Central memory CD8-positive, alpha-beta T cell (primary cell): ENCODE measurements at regions not wholly inside any gene's neighbourhood (a gene's known extent, or its start where the extent isn't known, plus 50 kb on each side); places are given as distances from the start of the nearest gene placed in this dataset.

ENCODE experiments used
- ATAC-seq: fragments of 150-1000 bp; cut with Tn5 transposase; replicated peaks from 2 replicates; pipeline ENCODE4 v1.10.0; 2022; ENCODE audit warnings: mild to moderate bottlenecking, moderate FRiP score, moderate number of reproducible peaks; ENCODE audit not compliant: poor library complexity, severe bottlenecking; ENCODE audit errors: extremely low read depth
- DNase-seq, 2 donors: peaks; one replicate each; pipeline ENCODE4 v3.0.0; 2021; ENCODE audit warnings: low spot score in 2 of 2
- H3K27ac Mint-ChIP-seq: one replicate; pipeline ENCODE4 v1.8.0; 2022; ENCODE audit warnings: low read depth, mild to moderate bottlenecking, moderate library complexity, mixed read lengths
- H3K27me3 Mint-ChIP-seq: one replicate; pipeline ENCODE4 v1.8.0; 2022; ENCODE audit warnings: mixed read lengths
- H3K36me3 Mint-ChIP-seq: one replicate; pipeline ENCODE4 v1.8.0; 2022; ENCODE audit warnings: mild to moderate bottlenecking, moderate library complexity, mixed read lengths; ENCODE audit not compliant: insufficient read depth
- H3K4me1 Mint-ChIP-seq: one replicate; pipeline ENCODE4 v1.8.0; 2022; ENCODE audit warnings: mixed read lengths
- H3K4me3 Mint-ChIP-seq: one replicate; pipeline ENCODE4 v1.8.0; 2022; ENCODE audit warnings: mild to moderate bottlenecking, moderate library complexity, mixed read lengths
- H3K9me3 Mint-ChIP-seq: one replicate; pipeline ENCODE4 v1.8.0; 2022; ENCODE audit warnings: mixed read lengths

DNA sequence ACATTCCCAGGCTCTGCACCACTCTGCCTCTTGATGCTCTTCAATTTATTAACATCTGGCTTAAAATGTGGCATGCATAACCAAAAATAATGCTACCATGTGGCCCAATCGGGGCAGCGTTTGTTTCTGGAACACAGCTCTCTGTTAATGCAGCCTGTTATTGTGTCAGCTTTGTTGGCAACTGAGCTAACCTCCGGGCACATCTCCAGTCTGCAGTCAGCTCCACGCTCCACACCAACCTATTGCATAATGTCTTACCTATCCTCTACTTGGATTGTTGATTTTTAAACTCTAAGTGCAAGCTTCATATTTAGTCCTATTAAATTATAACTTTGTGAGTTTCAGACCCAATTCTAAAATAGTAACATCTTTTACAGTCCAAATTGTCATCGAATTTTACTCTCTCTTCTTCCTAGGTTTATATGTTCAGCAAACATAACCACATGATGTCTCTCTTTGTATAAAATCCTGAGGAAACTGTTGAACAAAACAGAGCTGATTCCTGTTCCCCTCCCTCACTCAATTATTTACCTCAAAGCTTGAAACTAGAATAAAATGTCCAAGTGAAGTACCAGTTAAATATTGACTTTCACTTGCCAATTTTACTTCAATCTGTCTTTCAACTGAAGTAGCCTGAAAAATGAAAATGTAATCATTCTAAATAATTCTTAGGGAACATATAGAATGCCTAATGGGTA lies 92.2 kb upstream of the RAPGEF2 start:
- Mint-ChIP-seq H3K27ac (no peak overlapping the region), H3K27me3 (peaks cover 24% of the 10 kb centered on the region), H3K9me3 (no peaks in the 10 kb centered on the region), H3K4me1 (no peaks in the 10 kb centered on the region), H3K36me3 (no peaks in the 10 kb centered on the region), H3K4me3 (no peak overlapping the region)
- no peak for ATAC-seq
- DNase-seq = no peak

DNA sequence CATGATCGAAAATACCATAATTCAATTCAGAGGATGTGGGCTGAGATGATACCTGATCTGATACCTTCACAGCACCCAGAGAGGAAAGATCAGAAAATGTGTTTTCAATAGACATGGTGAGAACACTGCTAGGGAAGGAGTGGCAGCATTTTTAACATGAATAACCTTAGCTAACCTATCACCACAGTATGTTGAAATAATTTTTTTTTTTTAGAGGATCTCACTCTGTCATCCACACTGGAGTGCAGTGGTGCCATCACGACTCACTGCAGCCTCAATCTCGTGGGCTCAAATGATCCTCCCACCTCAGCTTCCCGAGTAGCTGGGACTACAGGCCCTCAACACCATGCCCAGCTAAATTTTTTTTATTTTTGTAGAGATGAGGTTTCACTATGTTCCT lies 90.5 kb upstream of the RAPGEF2 start:
- Mint-ChIP-seq H3K27me3 (peaks cover 18% of the 10 kb centered on the region), H3K27ac (no peak overlapping the region), H3K36me3 (no peaks in the 10 kb centered on the region), H3K9me3 (no peaks in the 10 kb centered on the region), H3K4me1 (no peaks in the 10 kb centered on the region), H3K4me3 (no peak overlapping the region)
- ATAC-seq = no peak
- DNase-seq = no peak

DNA sequence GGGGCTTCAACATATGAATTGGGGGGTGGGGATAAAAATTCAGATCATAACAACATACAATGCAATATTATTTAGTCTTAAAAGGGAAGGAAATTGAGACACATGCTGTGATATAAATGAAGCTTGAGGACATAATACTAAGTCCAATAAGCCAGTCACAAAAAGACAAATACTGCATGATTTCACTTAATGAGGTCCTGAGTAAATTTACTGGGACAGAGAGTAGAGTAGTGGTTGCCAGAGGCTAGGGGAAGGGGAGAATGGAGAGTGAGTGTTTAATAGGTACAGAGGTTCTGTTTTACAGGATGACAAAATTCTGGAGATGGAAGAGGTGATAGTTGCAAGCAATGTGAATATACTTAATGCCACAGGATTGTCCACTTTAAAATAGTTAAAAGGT lies 89.2 kb upstream of the RAPGEF2 start:
- no peaks in the 10 kb centered on the region for H3K36me3 Mint-ChIP-seq
- H3K9me3 Mint-ChIP-seq = no peaks in the 10 kb centered on the region
- H3K27me3 Mint-ChIP-seq = peaks cover 9% of the 10 kb centered on the region
- no peak overlapping the region for H3K27ac Mint-ChIP-seq
- no peaks in the 10 kb centered on the region for H3K4me1 Mint-ChIP-seq
- ATAC-seq = no peak
- H3K4me3 Mint-ChIP-seq = no peak overlapping the region
- DNase-seq = no peak

DNA sequence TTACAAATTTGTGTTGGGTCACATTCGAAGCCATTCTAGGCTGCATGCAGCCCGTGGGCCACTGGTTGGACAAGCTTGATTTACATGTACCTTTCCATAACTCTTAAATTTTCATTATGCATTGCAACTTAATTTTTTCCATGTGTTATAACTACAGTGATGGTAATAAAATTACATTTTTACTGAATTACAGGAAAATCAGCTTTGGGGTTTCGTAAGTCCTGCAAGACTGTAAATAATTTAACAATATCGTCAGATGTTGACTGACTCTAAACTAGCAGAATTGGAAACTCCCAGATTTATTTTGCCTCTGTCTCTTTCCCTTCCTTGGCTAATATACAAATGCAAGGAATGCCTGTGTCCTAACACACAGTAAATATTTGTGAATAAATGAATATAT lies 88.0 kb upstream of the RAPGEF2 start:
- no peak for ATAC-seq
- Mint-ChIP-seq H3K4me3 (no peak overlapping the region), H3K4me1 (no peaks in the 10 kb centered on the region), H3K27me3 (peaks cover 9% of the 10 kb centered on the region), H3K27ac (no peak overlapping the region), H3K36me3 (no peaks in the 10 kb centered on the region), H3K9me3 (no peaks in the 10 kb centered on the region)
- DNase-seq = no peak

DNA sequence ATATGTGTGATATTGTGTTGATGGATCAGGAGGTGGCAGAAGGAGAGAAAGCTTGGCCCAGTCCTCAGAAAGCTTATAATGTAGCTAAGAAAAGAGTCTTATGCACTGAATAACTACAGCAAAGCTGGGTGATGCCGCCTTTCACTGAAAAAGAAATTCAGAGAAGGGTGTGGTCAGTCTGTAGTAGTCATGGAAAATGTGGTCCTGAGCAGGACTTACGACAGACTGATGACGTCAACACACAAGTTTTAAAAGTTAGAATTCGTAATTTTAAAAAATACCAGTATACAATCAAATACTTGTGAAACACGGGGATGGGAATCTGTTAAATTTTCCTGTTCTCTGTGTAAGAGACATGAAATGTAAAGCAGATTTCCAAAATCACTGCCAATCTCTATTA lies 87.0 kb upstream of the RAPGEF2 start:
- Mint-ChIP-seq H3K27ac (no peak overlapping the region), H3K36me3 (no peaks in the 10 kb centered on the region), H3K9me3 (no peaks in the 10 kb centered on the region), H3K4me1 (no peaks in the 10 kb centered on the region), H3K4me3 (no peak overlapping the region), H3K27me3 (peaks cover 3% of the 10 kb centered on the region)
- no peak for DNase-seq
- no peak for ATAC-seq

DNA sequence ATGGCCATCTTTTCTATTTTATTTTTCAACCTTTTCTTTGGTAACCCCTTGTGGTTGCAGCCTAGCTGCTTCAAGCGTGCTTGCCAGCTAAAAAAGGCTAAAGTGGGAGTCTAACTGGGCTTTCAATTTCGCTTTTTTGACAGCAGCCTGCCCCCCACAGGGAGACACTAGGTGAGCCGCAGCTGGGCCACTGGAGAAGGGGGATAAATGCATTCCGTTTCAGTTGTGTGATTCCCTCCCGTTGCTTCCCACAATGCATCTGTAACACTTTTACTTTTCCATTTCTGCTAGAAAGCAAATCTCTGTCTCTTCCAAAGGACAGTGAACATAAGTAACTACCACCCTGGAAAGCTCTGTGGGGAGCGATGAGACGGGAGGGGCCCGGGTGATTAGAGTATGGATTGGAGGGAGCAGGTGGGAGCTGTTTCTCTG lies 86.3 kb upstream of the RAPGEF2 start:
- no peak for DNase-seq

DNA sequence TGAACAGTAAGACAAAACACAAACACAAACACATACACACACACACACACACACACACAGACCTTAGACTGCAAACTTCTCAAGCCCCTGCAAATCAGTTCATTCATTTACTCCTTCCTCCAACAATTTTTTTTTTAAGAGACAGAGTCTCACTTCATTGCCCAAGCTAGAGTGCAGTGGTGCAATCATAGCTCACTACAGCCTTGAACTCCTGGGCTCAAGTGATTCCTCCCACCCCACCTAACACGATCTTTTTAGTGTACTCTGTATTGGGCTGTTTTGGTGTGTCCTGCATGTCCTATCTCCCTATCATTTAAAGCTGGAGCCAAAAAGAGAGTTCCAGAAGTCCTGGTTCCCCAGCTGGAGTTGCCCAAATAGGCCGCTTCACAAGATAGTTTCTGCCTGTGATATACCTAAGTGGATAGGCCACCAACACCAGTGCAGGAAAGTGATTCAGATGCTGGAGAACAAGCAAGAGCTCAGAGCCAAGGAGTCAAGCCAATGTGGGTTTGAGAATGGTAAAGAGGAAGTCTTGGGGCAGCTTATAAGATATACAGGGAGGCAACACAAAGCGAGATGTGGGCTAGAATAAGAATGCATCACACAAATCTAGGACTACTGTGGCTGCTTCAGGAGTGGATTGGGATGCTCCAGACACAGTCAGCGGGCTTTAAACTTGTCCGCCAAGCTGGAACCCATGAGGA lies 85.4 kb upstream of the RAPGEF2 start:
- H3K27me3 Mint-ChIP-seq = no peaks in the 10 kb centered on the region
- DNase-seq (no peak), ATAC-seq (no peak)
- no peaks in the 10 kb centered on the region for H3K36me3 Mint-ChIP-seq
- no peaks in the 10 kb centered on the region for H3K4me1 Mint-ChIP-seq
- no peaks in the 10 kb centered on the region for H3K9me3 Mint-ChIP-seq
- H3K27ac Mint-ChIP-seq = no peak overlapping the region
- H3K4me3 Mint-ChIP-seq = no peak overlapping the region

More for the DNA sequence above, 86.3 kb upstream of the RAPGEF2 start:
- Mint-ChIP-seq H3K27ac (no peak overlapping the region), H3K36me3 (no peaks in the 10 kb centered on the region), H3K4me3 (no peak overlapping the region), H3K9me3 (no peaks in the 10 kb centered on the region), H3K4me1 (no peaks in the 10 kb centered on the region), H3K27me3 (no peaks in the 10 kb centered on the region)
- no peak for ATAC-seq

DNA sequence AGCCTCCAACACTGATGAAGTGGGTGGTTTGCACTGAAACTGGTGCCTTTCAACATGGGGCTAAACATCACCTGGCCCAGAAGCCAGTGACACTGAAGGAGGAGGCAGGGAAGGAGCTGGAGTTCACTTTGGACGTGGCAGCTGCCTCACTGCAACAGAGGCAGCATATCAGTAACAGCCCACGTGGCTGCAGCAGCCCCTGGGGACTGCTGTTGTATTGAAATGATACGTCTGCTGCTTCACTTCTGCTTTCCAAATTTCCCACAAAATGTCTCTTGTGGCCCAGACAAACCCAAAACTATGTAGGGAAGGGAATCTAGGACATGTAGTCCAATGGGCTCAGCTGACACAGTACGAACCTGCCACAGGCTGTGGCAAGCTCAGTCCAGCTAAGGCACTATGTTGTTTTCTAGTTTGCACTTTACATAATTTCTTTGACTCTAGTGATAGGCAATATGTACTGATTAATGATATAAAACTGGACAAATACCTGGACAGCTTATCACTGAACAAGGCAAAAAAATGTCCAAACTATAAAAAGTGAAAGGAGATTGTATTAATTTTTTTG lies 84.7 kb upstream of the RAPGEF2 start:
- ATAC-seq = no peak

DNA sequence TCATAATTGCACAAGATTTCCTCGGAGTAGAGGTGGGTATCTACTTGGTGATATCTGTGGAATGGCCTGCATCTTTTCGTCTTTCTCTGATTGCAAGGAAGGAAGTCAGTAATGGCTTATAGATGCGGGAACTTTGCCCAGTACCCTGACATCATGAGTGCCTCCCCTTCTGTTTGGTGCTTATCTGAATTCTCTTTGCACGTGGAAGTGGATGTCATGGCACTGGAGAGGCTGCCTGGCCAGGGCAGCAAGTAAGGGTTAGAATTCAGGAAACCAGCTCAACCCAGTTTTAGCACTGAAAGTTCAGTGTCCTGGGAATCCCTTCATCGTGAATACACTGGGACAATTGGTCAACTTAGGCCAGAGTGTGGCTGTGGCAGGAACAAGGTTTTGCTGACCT lies 83.5 kb upstream of the RAPGEF2 start:
- H3K27ac Mint-ChIP-seq = no peak overlapping the region
- no peak for DNase-seq
- H3K9me3 Mint-ChIP-seq = no peaks in the 10 kb centered on the region
- H3K4me1 Mint-ChIP-seq = no peaks in the 10 kb centered on the region
- H3K4me3 Mint-ChIP-seq = no peak overlapping the region
- H3K36me3 Mint-ChIP-seq = no peaks in the 10 kb centered on the region
- no peak for ATAC-seq
- no peaks in the 10 kb centered on the region for H3K27me3 Mint-ChIP-seq

More for the DNA sequence above, 84.7 kb upstream of the RAPGEF2 start:
- H3K4me1 Mint-ChIP-seq = no peaks in the 10 kb centered on the region
- H3K9me3 Mint-ChIP-seq = no peaks in the 10 kb centered on the region
- no peak overlapping the region for H3K27ac Mint-ChIP-seq
- no peak overlapping the region for H3K4me3 Mint-ChIP-seq
- no peak for DNase-seq
- no peaks in the 10 kb centered on the region for H3K36me3 Mint-ChIP-seq
- no peaks in the 10 kb centered on the region for H3K27me3 Mint-ChIP-seq

DNA sequence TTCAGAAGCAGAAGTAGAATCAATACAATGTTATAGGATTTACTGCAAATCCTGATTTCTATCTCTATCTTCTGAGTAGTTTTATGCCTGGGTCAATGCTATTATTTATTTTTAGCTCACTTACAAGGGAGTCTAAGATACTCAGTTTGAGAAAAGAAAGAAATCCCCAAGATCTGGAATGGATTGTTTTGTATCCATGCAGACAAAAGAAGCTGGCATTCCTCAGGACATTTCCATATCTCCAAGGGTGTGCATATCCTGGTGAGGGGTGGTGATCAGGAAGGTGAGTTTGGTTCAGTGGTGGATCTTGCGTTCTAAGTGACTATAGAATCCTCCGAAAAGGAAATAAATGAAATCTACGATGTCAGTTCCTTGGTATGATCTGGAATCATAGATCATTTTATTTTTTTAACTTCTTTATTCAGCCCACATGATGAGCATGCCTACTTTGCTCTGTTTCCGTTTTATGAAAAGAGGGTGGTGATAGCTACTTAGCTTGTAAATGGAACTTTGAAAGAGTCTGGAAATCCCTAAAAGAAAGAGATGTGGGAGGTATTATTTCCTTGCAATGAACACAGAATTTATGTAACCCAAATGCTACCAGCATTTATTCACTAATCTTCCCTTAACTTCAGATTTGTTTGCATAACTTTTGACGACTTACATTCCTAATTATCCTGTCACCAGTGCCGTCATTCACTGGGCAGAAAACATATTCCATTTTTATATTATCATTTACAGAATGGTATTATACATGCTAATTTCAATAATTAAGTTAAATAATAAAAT lies 81.1 kb upstream of the RAPGEF2 start:
- Mint-ChIP-seq H3K27ac (no peak overlapping the region), H3K4me3 (no peak overlapping the region), H3K9me3 (no peaks in the 10 kb centered on the region), H3K4me1 (no peaks in the 10 kb centered on the region), H3K27me3 (no peaks in the 10 kb centered on the region), H3K36me3 (no peaks in the 10 kb centered on the region)
- DNase-seq (no peak), ATAC-seq (no peak)

DNA sequence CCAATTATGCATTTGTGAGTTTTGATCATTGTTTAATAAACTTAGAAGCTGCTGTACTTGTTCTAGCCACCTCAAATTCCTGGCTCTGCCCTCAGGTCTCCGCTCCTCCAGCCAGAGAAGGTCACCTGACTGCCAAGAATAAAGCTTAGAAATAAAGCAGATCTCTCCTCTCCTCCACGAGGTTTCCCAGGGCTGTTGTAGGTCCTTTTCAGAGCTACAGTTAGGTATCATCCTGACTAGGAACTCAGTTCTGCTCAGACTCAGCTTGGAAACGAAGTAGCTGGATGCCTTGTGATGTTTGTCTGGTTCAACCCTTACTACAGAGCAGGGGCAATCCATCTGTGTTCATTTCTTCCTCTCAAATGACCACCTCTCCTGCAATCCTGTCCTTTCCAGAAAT lies 79.1 kb upstream of the RAPGEF2 start:
- H3K36me3 Mint-ChIP-seq = no peaks in the 10 kb centered on the region
- H3K9me3 Mint-ChIP-seq = no peaks in the 10 kb centered on the region
- no peak for ATAC-seq
- DNase-seq = no peak
- H3K27ac Mint-ChIP-seq = no peak overlapping the region
- H3K27me3 Mint-ChIP-seq = no peaks in the 10 kb centered on the region
- no peak overlapping the region for H3K4me3 Mint-ChIP-seq
- H3K4me1 Mint-ChIP-seq = no peaks in the 10 kb centered on the region

DNA sequence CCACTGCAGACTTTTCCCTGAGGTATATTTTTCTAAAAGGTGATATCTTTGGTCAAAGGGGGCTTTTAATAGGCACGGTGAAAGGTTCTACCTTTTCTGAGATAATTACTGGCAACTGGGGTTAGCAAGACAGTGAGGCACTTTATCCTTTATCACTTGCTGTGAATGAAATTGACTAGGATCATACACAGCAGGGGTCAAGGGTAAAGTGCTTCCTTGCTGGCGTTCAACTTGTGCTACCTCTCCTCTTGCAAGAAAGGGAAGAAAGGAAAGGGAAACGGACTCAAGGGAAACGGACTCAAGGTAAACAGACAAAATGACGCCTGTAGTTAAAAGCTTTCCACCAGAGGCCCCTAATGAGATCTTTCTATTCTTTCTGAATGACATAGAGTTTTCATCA lies 78.6 kb upstream of the RAPGEF2 start:
- Mint-ChIP-seq H3K36me3 (no peaks in the 10 kb centered on the region), H3K4me3 (no peak overlapping the region), H3K4me1 (no peaks in the 10 kb centered on the region), H3K9me3 (no peaks in the 10 kb centered on the region), H3K27me3 (no peaks in the 10 kb centered on the region), H3K27ac (no peak overlapping the region)
- DNase-seq (no peak), ATAC-seq (no peak)
